Activated T-cell treated with anti-CD3 and anti-CD28 coated beads, Interleukin-2, amount 50 U/mL, for 48 hours (primary cell): ENCODE measurements at regions not wholly inside any gene's neighbourhood (a gene's known extent, or its start where the extent isn't known, plus 50 kb on each side); places are given as distances from the start of the nearest gene placed in this dataset.
A peak's percentile ranks its signal among the peaks of the same experiment; 100 is the strongest.
"Not testable (repeated sequence)": the region's sequence is repeated elsewhere in the genome, so short reads cannot be mapped to it uniquely, and the experiment has no call there.

Experiments used
- DNase-seq, 2 experiments: peaks; one replicate each; pipeline ENCODE4 v3.0.0-alpha.2; 2020

DNA sequence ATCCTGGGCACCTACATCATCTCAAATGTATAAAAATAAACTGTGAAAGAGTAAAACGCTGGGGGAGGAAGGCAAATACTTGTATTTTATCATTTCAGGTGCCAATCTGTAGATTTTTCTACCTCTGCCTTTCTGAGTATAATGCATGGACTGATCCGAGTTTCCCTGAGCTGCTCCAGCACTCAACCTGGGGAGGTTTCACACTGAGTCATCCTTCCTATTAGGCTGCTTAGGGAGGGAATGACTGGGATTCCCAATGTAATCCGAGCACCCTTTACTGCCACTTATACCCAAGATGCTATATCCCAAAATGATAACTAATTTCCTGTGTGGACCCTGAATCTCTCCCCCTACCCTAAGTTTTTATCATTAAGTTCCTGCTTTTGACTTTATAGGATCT lies 126.6 kb downstream of the HNRNPD start:
- DNase-seq = no peak

DNA sequence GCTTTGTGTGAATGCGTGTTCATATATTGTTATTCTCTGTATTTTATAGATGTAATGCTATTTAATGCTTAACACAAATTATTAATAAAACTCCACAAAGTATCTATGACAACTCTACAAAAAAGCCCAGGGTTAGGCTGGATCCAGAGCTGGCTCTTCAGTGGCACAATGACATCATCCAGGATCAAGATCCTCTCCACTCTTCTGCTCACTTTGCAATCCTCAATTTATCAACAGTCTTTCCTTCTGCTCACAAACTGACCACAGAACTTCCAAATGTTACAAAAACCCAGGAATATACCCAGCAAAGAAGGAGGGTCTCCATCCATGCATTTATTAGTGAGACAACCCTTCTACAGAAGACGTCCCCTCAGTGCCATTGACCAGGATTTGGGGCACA lies 132.3 kb downstream of the HNRNPD start:
- no peak for DNase-seq

DNA sequence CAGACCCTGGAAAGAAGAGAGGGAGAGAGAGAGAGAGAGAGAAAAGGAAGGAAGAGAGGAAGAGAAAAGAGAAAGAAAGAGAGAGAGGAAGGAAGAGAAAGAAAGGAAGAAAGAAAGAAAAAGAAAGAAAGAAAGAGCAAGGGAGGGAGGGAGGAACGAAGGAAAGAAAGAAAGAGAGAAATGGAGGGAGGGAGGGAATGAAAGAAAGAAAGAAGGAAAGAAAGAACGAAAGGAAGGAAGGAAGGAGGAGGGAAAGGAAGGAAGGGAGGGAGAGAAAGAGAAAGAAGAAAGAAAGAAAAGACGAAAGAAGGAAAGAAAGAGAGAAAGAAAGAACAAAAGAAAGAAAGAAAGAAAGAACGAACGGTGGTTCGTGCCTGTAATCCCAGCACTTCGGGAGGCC lies 133.4 kb downstream of the HNRNPD start:
- no peak for DNase-seq

DNA sequence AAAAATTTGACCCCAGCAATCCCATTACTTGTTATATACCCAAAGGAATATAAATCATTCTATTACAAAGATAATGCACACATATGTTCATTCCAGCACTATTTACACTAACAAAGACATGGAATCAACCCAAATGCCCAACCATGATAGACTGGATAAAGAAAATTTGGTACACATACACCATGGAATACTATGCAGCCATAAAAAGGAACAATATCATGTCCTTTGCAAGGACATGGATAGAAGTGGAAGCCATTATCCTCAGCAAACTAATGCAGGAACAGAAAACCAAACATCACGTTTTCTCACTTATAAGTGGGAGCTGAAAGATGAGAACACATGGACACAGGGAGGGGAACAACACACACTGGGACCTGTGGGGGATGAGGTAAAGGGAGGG lies 136.6 kb downstream of the HNRNPD start:
- DNase-seq = not testable (repeated sequence)

DNA sequence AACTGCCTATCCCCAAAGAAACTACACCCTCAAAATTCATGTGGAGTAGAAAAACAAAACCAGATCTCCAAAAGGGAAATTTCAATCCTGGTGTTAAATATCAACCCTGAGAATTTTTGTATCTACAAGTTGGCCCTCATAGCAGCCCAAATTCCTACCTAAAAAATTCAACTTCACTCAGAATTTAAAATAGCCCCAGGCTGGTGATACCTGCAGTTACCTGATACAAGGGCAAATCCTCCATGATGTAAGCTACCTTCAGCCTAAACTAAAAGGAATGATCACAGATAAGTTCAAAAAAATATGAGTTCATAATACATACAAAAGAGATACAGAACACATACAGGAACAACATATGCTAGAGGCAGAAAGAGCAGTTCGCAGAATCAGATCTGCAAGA lies 138.4 kb downstream of the HNRNPD start:
- no peak for DNase-seq

DNA sequence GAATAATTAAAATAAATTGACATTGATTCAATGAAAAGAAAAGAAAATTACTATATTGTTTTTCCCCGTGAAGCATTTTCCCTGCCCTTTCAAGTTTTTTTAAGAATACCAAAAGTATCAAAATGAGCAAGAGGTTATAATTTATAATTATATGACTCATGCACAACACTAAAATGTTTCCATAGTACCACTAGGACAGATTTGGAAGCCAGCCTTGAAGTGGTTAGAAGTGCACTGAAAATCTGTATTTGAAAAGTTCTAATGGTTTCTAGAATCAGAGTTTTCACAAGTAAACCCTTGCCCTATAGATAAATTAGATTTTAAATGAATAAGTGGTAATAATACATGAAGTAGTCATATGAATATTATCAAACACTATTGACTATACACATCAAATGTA lies 140.9 kb downstream of the HNRNPD start:
- DNase-seq = no peak

DNA sequence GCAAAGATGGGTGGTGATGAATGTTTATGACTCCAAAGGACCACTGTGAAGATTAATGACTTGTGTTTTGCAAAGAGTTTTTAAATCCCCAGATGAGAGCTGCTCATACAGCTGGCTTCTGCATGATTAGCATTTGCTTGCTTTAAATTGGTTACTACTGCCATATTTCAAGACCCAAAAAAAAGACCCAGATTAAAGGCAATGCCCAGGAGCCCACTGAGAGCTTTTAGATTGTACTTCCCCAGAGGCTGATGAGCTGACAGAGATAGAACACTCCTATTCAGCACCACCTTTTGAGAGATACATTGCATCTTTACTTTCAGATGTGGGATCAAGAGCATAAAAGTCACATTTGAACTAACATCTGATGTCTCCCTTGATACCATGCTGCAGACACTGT lies 142.0 kb downstream of the HNRNPD start:
- no peak for DNase-seq

DNA sequence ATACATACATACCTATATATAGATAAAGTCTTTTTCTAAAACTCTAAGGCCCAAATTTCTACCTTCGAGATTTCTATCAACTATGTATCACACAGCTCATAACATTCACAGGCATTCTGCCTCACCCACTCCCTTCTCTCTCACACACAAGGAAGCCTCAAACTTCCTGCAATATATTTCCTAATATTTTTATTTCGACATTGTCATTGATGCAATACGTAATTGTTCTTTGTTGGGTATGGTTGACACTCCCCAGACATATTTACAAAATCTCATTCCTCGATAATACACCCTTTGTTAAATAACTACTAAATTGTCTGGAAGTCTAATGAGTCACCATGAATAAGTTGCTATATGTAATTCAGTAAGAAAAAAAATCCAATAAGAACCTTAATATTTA lies 143.5 kb downstream of the HNRNPD start:
- DNase-seq = no peak

DNA sequence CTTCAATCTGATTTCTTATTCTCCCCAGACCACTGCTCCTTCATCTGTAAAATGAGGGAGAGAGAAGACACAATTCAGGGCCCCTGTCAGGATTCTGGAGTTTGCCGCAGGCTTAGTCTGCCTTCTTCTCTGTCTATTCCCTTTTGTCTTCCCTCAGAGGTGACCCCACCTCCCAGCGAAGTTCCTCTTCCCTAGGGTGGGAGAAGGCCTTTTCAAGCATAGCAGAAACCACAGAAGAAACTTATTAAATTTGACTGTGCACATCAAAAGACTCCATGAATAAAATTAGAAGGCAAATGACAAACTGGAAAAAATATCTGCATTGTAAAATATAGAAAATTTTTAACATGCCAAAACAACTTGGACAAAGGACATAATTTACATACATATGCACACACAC lies 148.8 kb downstream of the HNRNPD start:
- no peak for DNase-seq

DNA sequence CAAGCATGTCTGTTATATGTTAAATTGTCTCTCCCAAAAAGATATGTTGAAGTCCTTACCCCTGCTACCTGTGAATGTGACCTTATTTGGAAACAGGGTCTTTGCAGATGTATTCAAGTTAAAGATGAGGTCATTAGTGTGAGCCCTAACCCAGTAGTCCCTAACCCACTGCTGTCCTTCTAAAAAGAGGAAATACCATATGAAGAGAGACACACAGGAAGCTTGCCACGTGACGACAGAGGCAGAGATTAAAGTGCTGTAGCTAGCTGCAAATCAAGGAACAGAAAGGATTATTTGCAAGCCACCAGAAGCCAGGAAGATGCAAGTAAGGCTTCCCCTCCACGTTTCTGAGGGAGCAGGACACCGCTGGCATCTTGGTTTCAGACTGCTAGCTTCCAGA lies 150.1 kb downstream of the HNRNPD start:
- DNase-seq = no peak

DNA sequence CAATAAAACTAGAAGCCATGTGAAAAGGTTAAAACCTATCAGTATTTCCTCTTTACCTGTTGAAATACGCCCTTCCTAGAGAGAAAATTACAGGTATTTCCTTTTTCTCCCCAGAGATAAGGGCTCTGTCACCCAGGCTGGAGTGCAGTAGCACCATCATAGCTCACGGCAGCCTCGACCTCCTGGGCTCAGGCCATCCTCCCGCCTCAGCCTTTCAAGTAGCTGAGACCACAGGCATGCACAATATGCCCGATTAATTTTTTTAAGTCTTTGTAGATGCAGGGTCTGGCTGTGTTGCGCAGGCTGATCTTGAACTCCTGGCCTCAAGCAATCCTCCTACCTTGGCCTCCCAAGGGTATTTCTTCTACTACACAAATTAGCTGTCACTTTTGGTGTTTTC lies 154.4 kb downstream of the HNRNPD start:
- DNase-seq = no peak

DNA sequence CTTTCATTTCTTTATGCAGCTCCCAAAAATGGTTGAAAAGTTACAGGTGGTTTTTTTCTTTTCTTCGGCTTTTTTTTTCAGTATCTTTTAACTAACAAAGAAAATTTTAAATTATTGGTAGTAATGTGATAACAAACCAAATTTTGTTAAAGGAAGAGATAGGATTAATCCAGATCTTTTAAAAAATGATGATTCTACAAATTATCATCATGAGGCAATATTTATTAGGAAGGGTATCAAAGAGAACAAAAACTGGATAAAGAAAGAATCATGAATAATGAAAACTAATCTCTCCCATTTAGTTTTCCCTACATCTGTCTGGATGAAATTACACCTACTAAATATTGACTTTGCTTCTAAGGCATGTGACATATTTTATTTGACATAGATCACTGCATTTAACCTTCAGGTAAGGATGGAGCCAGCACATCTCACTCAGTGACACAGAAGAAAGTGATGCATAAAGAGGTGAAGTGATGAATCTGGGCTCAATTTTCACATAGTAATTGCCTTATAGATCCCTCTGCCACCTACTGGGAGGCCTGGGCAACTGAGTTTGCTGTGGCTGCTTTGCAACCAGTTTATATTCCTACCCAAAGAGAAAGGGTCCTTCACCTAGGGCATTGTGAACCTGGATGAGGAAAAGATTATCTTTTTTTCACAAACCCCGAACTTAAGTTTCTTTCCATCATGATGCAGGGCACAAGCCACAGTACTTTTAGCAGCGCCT lies 155.6 kb downstream of the HNRNPD start:
- no peak for DNase-seq

DNA sequence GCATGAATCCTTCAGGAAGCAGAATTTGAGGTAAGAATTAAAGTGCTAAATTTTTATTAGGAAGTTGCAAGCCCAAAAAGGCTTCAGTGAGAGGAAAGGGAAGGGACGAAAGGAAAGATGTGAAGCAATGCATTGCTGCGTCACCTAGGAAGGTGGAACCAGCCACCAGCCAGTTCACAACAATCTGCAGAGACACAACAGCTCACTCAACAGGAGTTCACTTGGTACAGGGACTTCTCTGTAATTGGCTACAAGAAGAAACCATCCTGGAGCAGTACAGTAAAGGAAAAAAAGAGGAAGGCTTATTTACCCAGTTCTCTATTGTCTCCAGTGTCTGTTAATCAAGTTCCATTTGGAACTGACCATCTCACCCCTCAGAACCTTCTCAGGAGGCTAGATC lies 157.6 kb downstream of the HNRNPD start:
- no peak for DNase-seq

DNA sequence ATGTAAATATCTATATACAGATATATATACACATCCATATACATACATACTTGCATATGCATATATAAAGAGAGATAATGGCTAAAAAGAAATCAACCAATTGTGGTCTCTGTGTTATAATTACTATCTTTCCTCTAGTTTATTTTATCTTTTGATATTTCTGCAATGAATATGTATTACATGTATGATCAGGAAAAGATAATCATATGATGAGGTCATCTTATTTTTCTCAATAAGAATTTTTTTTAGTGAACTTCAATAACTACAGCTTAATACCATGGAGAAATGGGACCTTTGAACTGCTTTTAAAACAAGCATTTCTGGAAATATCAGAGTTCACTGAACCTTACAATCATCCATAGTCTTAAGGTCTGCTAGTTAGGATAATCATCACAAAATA lies 158.0 kb downstream of the HNRNPD start:
- no peak for DNase-seq

DNA sequence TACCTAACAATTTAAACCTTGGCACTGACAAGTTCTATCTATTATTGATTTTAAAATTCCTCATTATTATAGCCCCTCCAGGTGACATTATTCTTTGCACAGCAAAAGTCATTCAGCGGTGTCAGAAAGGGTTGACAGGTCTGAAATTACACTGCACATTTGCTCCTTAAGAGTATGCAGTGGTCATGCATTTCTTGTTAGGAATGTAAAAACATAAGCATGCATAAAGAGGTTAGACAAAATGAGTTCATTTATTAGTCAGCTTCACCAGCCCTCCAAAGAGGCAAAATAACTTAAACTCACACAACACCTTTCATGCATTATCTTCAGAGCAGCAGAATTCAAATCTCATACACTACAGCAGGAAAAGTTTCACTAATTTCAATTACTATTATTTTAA lies 158.8 kb downstream of the HNRNPD start:
- DNase-seq = no peak

DNA sequence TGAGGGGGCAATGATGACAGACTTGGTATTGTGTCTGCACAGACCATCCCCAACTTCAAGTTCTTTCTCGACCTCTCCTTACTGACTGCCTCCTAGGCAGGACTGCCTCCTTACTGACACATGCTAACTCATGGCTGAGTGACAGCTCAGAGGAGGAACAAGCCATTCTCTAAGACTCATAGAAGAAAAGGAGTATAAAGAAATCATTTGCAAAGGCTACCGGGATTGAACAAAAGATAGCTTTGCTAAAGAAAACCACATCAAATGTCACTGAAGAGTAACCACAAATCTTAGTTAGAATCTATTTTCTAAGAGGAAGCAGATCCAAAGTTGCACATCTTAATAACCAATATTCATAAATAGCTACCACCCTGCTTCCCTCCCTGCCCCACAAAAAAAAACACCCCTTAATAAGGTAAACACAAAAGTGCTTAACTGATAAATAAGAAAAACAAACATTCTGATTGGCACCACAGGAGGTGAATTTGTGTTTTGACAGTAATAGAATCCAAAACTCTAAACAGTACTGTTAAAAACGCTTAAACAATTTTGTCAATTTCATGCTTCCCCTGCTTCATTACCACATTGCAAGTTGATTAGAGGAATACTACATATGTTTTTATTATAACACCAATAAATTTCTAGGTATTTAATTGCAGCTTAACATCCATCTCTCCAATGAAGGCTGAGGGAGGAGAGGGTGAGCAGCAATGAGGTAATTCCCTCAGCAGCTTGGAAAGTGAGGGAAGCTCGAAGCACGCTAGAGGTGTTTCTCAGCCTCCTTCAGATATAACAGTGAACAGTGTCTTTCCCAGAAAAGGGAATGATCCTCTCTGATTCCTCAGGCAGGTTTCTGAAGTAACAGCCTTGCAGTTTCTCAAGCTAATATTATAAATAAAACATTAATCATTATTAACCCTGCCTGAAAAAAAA lies 160.0 kb downstream of the HNRNPD start:
- DNase-seq = no peak

DNA sequence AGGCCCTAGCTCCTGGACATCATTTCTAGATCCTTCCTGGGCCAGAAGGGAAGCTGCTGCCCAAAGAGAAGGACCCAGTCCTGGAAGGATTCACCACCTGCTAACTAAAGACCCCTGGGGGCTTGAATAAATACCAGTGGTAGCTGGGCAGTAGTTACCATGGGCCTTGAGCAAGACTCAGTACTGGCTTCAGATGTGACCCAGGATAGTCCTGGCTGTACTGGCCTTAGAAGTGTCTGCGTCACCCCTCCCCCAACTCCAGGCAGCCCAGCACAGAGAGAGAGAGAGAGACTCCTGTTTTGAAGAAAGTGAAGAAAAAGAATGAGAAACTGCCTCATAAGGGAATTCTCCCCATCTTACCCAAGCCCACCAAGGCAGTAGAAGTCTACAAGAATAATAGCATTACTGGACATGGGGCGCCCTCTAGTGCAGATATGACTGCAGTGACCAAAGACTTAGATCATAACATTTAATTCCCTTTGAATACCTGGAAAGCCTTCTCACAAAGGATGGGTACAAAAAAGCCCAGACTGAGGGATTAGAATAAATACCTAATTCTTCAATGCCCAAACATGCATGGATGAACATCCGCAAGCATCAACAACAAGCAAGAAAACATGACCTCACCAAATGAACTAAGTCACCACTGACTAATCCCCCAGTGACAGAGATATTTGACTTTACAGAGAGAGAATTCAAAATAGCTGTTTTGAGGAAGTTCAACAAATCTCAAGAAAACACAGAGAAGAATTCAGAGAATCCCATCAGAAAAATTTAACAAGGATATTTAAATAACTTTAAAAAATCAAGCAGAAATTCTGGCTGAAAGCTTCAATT lies 171.8 kb downstream of the HNRNPD start:
- peak; percentile 50 to 64 for DNase-seq

DNA sequence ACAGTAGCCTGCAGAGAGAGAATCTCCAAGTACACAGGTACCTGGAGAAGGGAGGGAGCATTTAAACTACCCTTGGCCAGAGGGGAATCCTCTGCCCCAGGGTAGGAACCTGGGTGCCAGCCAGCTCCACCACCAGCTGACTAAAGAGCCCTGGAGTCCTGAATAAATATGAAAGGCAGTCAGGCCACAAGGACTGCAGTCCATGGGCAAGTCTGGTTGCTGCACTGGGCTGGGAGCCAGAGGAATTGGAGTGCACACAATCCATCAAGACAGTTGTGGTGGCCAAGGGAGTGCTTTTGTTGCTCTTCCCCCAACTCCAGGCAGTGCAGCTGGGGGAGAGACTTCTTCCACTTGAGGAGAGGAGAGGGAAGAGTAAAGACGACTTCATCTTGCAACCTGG lies 172.5 kb downstream of the HNRNPD start:
- DNase-seq = no peak

DNA sequence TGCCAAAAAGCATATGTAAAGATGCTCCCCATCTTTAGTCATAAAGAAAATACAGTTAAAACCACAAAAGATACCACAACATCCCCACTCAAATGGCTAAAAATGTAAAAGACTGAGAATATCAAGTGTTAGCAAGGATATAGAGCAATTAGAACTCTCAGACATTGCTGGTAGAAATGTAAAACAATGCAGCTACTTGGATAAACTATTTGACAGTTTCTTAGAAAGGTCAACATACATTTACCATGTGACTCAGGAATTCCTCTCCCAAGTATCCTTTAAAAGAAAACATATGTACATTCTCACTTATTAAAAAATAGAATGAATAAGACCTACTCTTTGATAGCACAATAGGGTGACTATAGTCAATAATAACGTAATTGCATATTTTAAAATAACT lies 173.7 kb downstream of the HNRNPD start:
- no peak for DNase-seq

DNA sequence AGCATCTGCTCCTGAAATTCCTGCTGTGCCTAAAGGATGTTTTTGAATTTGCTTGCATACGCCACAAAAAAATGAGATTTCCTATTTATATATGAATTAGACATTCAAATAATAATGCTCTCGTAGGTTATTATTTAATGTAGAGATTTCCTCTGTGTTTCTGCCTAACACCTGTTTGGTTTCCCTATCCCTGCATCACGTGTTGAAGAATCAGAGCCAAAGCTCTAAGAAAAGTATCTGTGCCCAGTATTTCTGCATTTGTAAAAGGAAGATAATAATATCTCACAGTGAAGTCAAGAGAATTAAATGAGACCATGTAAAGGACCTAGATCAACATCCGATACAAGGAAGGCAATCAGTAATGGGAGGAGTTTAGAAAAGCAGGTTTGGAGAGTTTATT lies 179.5 kb downstream of the HNRNPD start:
- no peak for DNase-seq

DNA sequence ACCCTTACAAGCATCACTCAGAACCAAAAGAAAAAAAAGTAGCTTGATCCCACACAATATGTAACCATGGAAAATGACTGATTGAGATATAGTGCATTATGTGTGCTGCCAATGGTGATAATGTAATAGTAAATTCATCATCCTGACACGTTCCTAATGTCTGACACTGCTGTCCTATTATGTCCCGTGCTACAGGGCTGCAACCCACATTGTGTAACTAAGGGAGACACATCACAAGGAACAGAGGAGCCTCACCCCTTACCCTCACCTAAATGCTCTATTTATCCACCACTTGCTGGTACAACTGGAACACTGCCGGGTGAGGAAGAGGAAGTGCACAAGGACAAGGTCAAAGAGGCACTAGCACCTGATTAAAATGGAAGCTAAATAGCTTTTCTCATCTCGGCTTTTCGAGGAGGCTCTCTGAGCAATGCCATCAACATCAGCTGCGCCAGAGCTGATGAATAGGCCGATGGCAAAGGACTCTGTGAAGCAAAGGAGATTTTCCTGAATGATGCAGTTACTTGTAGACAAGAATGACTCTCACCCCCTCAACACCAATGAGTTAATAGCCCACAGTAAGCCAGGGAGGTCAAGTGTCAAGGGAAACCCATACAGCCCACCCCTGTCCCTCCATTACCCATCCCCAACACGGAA lies 181.6 kb downstream of the HNRNPD start:
- DNase-seq = no peak

DNA sequence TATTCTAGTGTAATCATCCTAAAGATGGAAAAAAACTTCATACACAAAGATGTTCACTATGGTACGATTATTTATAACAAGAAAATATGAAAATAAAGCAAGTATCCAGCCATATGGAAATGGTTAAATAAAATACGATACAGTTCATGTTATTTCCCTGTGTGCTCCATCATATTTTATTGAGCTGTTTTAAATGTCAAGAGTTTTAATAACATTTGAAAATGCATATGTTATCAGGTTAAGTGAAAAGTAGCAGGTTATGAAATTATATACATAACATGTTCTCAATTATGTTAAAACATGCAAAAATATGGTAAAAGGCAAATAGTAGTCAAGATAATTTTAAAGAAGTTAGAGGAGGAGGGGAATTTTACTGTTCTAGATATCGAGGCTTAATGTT lies 192.0 kb downstream of the HNRNPD start:
- DNase-seq = no peak

DNA sequence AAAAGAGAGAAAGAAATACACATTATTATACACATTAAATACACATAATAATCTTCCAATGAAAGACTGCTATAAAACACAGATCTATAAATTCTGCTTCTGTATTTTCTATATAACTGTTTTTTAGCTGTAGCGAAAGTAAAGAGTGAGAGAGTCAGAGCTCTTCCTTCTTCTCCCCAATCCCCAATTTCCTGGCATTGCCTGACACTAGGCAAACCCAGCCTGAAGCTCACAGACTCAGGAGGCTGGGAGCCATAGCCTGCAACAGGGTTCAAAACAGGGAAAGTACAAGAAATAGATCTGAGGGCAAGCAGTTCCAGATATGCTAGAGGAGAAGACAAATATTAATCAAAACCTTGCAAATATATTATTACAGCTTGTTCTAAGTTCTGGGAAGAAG lies 201.6 kb downstream of the HNRNPD start:
- DNase-seq = no peak
